Ovary (tissue), 3 donors: ENCODE measurements at regions not wholly inside any gene's neighbourhood (a gene's known extent, or its start where the extent isn't known, plus 50 kb on each side); places are given as distances from the start of the nearest gene placed in this dataset.

Experiments used
- CTCF ChIP-seq, 3 donors: fragments of 450-650 bp in 2 of 3; fragments of 200-600 bp in 1 of 3; IDR thresholded peaks; one replicate each; pipeline versions ENCODE4 v1.5.1 to v1.8.0; 2016 to 2022; ENCODE audit warnings: antibody characterized with exemption in 3 of 3, mild to moderate bottlenecking in 1 of 3
- EP300 ChIP-seq: sonication (generic); formaldehyde crosslinking; IDR thresholded peaks from one replicate; pipeline ENCODE4 v1.6.1; 2017; ENCODE audit warnings: antibody characterized with exemption
- POLR2A ChIP-seq: fragments of 450-650 bp; IDR thresholded peaks from one replicate; pipeline ENCODE4 v1.6.1; 2017; ENCODE audit warnings: antibody characterized with exemption, mild to moderate bottlenecking, moderate library complexity
- donor health status: DM: no; HTN: no; CAD: no.

- no peak for TF ChIP-seq CTCF (IDR thresholded peaks at IDR 0.05)
- no peak for TF ChIP-seq EP300
- TF ChIP-seq POLR2A, result no peak
These were observed 153.4 kb upstream of the KLF14 start for GRCh38 chr7:130887182-130887956.
